SK-N-SH (cell line): ENCODE measurements at regions not wholly inside any gene's neighbourhood (a gene's known extent, or its start where the extent isn't known, plus 50 kb on each side); places are given as distances from the start of the nearest gene placed in this dataset.

ENCODE experiments used
- CTCF ChIA-PET: fragments of 300-600, 350-600 bp; formaldehyde crosslinking; extraction: SDS; loops from one replicate; lab custom pipeline; 2021; lab: Yijun Ruan, JAX
- POLR2A ChIA-PET: fragments of 350-600 bp; sonication (Branson Sonifier 250); formaldehyde crosslinking; extraction: SDS; loops from one replicate; lab custom pipeline; 2020; ENCODE audit warnings: antibody characterized with exemption, inconsistent platforms; lab: Yijun Ruan, JAX
- DNase-seq: peaks from one replicate; pipeline ENCODE4 v3.0.0; 2012
- H2AFZ ChIP-seq: fragments of 200-600 bp; sonication (generic); 2 replicates; pipeline ENCODE4 v1.8.1; 2016; ENCODE audit warnings: antibody characterized with exemption, mild to moderate bottlenecking, low read depth
- H3F3A ChIP-seq: fragments of 200-600 bp; sonication (generic); replicated peaks from 2 replicates; pipeline ENCODE3; 2016; ENCODE audit warnings: antibody characterized with exemption, mild to moderate bottlenecking; ENCODE audit not compliant: insufficient read depth
- H3K27ac ChIP-seq, 2 experiments: fragments of 200-500 bp in 1 of 2; fragments of 200-600 bp in 1 of 2; sonication (Bioruptor generic) in 1 of 2; sonication (generic), shearing (Covaris generic) in 1 of 2; 2 replicates each; pipeline versions ENCODE4 v1.5.1 to v1.6.1; 2014 to 2016; ENCODE audit warnings: low read depth in 2 of 2, inconsistent platforms in 1 of 2, low read length in 1 of 2, mild to moderate bottlenecking in 1 of 2, mixed read lengths in 1 of 2
- H3K27me3 ChIP-seq: fragments of 200-600 bp; sonication (generic), shearing (Covaris generic); 2 replicates; pipeline ENCODE4 v1.6.1; 2016; ENCODE audit warnings: mixed run types; ENCODE audit not compliant: insufficient read depth
- H3K36me3 ChIP-seq, 2 experiments: fragments of 200-500 bp in 1 of 2; fragments of 200-600 bp in 1 of 2; sonication (Bioruptor generic) in 1 of 2; sonication (generic) in 1 of 2; replicated peaks in 1 of 2; 2 replicates each; pipeline versions ENCODE3 to v1.5.1; 2014 to 2016; ENCODE audit warnings: low read length in 1 of 2, mild to moderate bottlenecking in 1 of 2; ENCODE audit not compliant: insufficient read depth in 2 of 2, control insufficient read depth in 1 of 2
- H3K4me1 ChIP-seq, 2 experiments: fragments of 200-500 bp in 1 of 2; fragments of 200-600 bp in 1 of 2; sonication (Bioruptor generic) in 1 of 2; sonication (generic), shearing (Covaris generic) in 1 of 2; 2 replicates each; pipeline versions ENCODE4 v1.5.1 to v1.6.1; 2014 to 2016; ENCODE audit warnings: low read depth in 1 of 2, low read length in 1 of 2, mixed run types in 1 of 2; ENCODE audit not compliant: insufficient read depth in 2 of 2, control insufficient read depth in 1 of 2
- H3K4me2 ChIP-seq: fragments of 200-600 bp; sonication (generic), shearing (Covaris generic); 2 replicates; pipeline ENCODE4 v1.6.1; 2017; ENCODE audit warnings: mixed run types
- H3K4me3 ChIP-seq, 2 experiments: fragments of 200-500 bp in 1 of 2; fragments of 200-600 bp in 1 of 2; sonication (Bioruptor generic) in 1 of 2; sonication (generic), shearing (Covaris generic) in 1 of 2; 2 replicates each; pipeline versions ENCODE4 v1.5.1 to v1.8.1; 2014 to 2016; ENCODE audit warnings: low read depth in 2 of 2, inconsistent platforms in 1 of 2, low read length in 1 of 2, mild to moderate bottlenecking in 1 of 2, mixed read lengths in 1 of 2, moderate library complexity in 1 of 2
- H3K79me2 ChIP-seq: fragments of 200-600 bp; sonication (generic); 2 replicates; pipeline ENCODE4 v1.8.1; 2017; ENCODE audit warnings: mild to moderate bottlenecking; ENCODE audit not compliant: insufficient read depth
- H3K9ac ChIP-seq: fragments of 200-600 bp; sonication (generic); 2 replicates; pipeline ENCODE4 v1.6.1; 2017; ENCODE audit warnings: mixed run types
- H3K9me2 ChIP-seq: fragments of 200-600 bp; sonication (generic); 2 replicates; pipeline ENCODE4 v1.6.1; 2017; ENCODE audit warnings: mixed run types
- H3K9me3 ChIP-seq: fragments of 200-600 bp; sonication (generic); 2 replicates; pipeline ENCODE4 v1.6.1; 2017; ENCODE audit warnings: mixed run types, mild to moderate bottlenecking, moderate library complexity
- H4K20me1 ChIP-seq: fragments of 200-600 bp; sonication (generic); 2 replicates; pipeline ENCODE4 v1.6.1; 2017; ENCODE audit warnings: mild to moderate bottlenecking, mixed run types; ENCODE audit not compliant: insufficient read depth
- GABPA ChIP-seq: IDR thresholded peaks from 2 replicates; pipeline ENCODE4 v1.4.0; 2012; ENCODE audit warnings: low read depth, mild to moderate bottlenecking
- IRF3 ChIP-seq: fragments of 150-350 bp; IDR thresholded peaks from 2 replicates; pipeline ENCODE4 v1.6.1; 2016; ENCODE audit warnings: mild to moderate bottlenecking, low read depth, low read length
- MEF2A ChIP-seq: IDR thresholded peaks from 2 replicates; pipeline ENCODE4 v1.4.0; 2012; ENCODE audit warnings: low read depth, borderline replicate concordance
- NRF1 ChIP-seq: IDR thresholded peaks from 2 replicates; pipeline ENCODE4 v1.6.1; 2012; ENCODE audit warnings: low read depth, mild to moderate bottlenecking, low read length
- PBX3 ChIP-seq: IDR thresholded peaks from 2 replicates; pipeline ENCODE4; 2012
- POLR2AphosphoS5 ChIP-seq: IDR thresholded peaks from 2 replicates; pipeline ENCODE4 v1.6.1; 2012; ENCODE audit warnings: low read depth, low read length
- SIN3A ChIP-seq: IDR thresholded peaks from 2 replicates; pipeline ENCODE4 v1.6.1; 2012; ENCODE audit warnings: low read depth, mild to moderate bottlenecking, low read length, moderate library complexity, borderline replicate concordance
- USF1 ChIP-seq: IDR thresholded peaks from 2 replicates; pipeline ENCODE4 v1.4.0; 2012; ENCODE audit warnings: low read depth, borderline replicate concordance
- USF2 ChIP-seq: fragments of 150-350 bp; IDR thresholded peaks from 2 replicates; pipeline ENCODE4 v1.6.1; 2017; ENCODE audit warnings: antibody characterized with exemption, low read length, low read depth, borderline replicate concordance
- WGBS: methylation state at CpG from one replicate; pipeline ENCODE4 v1.1.6; 2017; ENCODE audit warnings: low lambda C conversion rate; 5-methylcytosine and 5-hydroxymethylcytosine counted together

- H3F3A ChIP-seq = no peaks in the 10 kb centered on the region
- WGBS = 8% methylated on average over 10 of the region's 10 CpGs
- ChIA-PET CTCF (no interaction called here), POLR2A (no interaction called here)
- DNase-seq = no peak
- H3K9me3 ChIP-seq = peaks cover 3% of the 10 kb centered on the region; the same call in 1 of the 2 replicates
- H3K4me2 ChIP-seq = no peak overlapping the region
- no peaks in the 10 kb centered on the region for H3K9me2 ChIP-seq
- H4K20me1 ChIP-seq = no peaks in the 10 kb centered on the region
- H3K27me3 ChIP-seq = no peaks in the 10 kb centered on the region
- no peak overlapping the region for H3K9ac ChIP-seq
- no peaks in the 10 kb centered on the region for H3K79me2 ChIP-seq
- H3K4me1 ChIP-seq = no peaks in the 10 kb centered on the region
- no peak overlapping the region for H2AFZ ChIP-seq
- no peak for TF ChIP-seq POLR2AphosphoS5
- no peak overlapping the region for H3K27ac ChIP-seq
- H3K36me3 ChIP-seq = no peaks in the 10 kb centered on the region
- H3K4me3 ChIP-seq = no peak overlapping the region
Measured at GRCh38 chr18:77940566-77940965, 690.9 kb downstream of the GALR1 start.

- CTCF ChIA-PET = no interaction called here
- no peaks in the 10 kb centered on the region for H3K79me2 ChIP-seq
- no peak for DNase-seq
- H3K4me3 ChIP-seq = no peak overlapping the region
- H3K36me3 ChIP-seq = no peaks in the 10 kb centered on the region
- H3K27ac ChIP-seq = no peak overlapping the region
- WGBS = 5% methylated on average over 7 of the region's 7 CpGs
- POLR2A ChIA-PET = no interaction called here
- no peak overlapping the region for H3K9ac ChIP-seq
- H2AFZ ChIP-seq = no peak overlapping the region
- no peaks in the 10 kb centered on the region for H3K4me1 ChIP-seq
- H3K9me2 ChIP-seq = no peaks in the 10 kb centered on the region
- TF ChIP-seq IRF3 = no peak
- no peak for TF ChIP-seq SIN3A
- no peak for TF ChIP-seq PBX3
- no peak for TF ChIP-seq NRF1
- TF ChIP-seq USF1 = no peak
- TF ChIP-seq GABPA = no peak
- no peak for TF ChIP-seq MEF2A
- no peak for TF ChIP-seq USF2
- no peak overlapping the region for H3K4me2 ChIP-seq
- no peaks in the 10 kb centered on the region for H3K27me3 ChIP-seq
- no peaks in the 10 kb centered on the region for H3F3A ChIP-seq
- peaks cover 3% of the 10 kb centered on the region; the same call in 1 of the 2 replicates for H3K9me3 ChIP-seq
- no peaks in the 10 kb centered on the region for H4K20me1 ChIP-seq
Measured at GRCh38 chr18:77944533-77944932, 694.9 kb downstream of the GALR1 start.
